KMS-11 (cell line): ENCODE measurements at regions not wholly inside any gene's neighbourhood (a gene's known extent, or its start where the extent isn't known, plus 50 kb on each side); places are given as distances from the start of the nearest gene placed in this dataset.

Source experiments
- H2AFZ ChIP-seq: fragments of 200-600 bp; sonication (generic); 2 replicates; pipeline ENCODE4 v1.6.1; 2016; ENCODE audit warnings: antibody characterized with exemption, mixed run types, low read depth
- H3K27ac ChIP-seq: fragments of 200-600 bp; sonication (generic); 2 replicates; pipeline ENCODE4 v1.6.1; 2016; ENCODE audit warnings: mild to moderate bottlenecking, mixed run types
- H3K27me3 ChIP-seq: fragments of 200-600 bp; sonication (generic); 2 replicates; pipeline ENCODE4 v1.6.1; 2017; ENCODE audit warnings: mild to moderate bottlenecking, low read depth, mixed run types, moderate library complexity; ENCODE audit not compliant: insufficient read depth
- H3K36me3 ChIP-seq: fragments of 200-600 bp; sonication (generic); 2 replicates; pipeline ENCODE4 v1.6.1; 2017; ENCODE audit warnings: mild to moderate bottlenecking, mixed run types; ENCODE audit not compliant: insufficient read depth
- H3K4me1 ChIP-seq: fragments of 200-600 bp; sonication (generic); 2 replicates; pipeline ENCODE4 v1.6.1; 2016; ENCODE audit warnings: mild to moderate bottlenecking, low read depth, mixed run types; ENCODE audit not compliant: poor library complexity, severe bottlenecking
- H3K4me2 ChIP-seq: fragments of 200-600 bp; sonication (generic); 2 replicates; pipeline ENCODE4 v1.7.0; 2016; ENCODE audit warnings: mild to moderate bottlenecking, mixed run types
- H3K4me3 ChIP-seq: fragments of 200-600 bp; sonication (generic); IDR thresholded peaks from 2 replicates; pipeline ENCODE4 v1.6.1; 2017; ENCODE audit warnings: low read depth, low read length, mixed read lengths; ENCODE audit not compliant: insufficient read depth
- H3K79me2 ChIP-seq: fragments of 200-600 bp; sonication (generic); 2 replicates; pipeline ENCODE4 v1.6.1; 2016; ENCODE audit warnings: low read depth, mixed run types; ENCODE audit not compliant: insufficient read depth
- H3K9ac ChIP-seq: fragments of 200-600 bp; sonication (generic); 2 replicates; pipeline ENCODE4 v1.6.1; 2016; ENCODE audit warnings: mild to moderate bottlenecking, mixed run types
- H4K20me1 ChIP-seq: fragments of 200-600 bp; sonication (generic); 2 replicates; pipeline ENCODE4 v1.6.1; 2016; ENCODE audit warnings: mild to moderate bottlenecking, mixed run types; ENCODE audit not compliant: insufficient read depth
- CTCF ChIP-seq: fragments of 200-600 bp; sonication (generic); conservative IDR thresholded peaks from 2 replicates; pipeline ENCODE4 v1.6.1; 2017; ENCODE audit warnings: low read depth, mild to moderate bottlenecking, antibody characterized with exemption, low read length, moderate library complexity, mixed read lengths

DNA sequence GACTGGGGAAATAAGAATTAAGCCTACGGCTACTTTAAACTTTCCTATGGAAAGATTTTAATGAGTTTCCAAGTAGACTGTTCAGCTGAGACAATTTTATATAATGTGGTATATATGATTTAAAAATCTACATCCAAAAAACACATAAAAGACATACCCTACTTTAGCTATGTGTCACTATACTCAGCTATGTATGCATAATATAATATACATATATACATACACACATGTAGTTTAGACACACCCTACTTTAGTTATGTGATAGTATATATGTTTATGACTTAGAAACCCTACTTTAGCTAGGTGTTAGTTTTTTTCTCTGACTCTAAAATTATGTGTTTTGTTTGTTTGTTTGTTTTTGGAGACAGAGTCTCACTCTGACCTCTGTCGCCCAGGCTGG is 100.5 kb upstream of the DAB2 start:
- no peak for TF ChIP-seq CTCF
- H3K4me2 ChIP-seq: no peak overlapping the region
- no peak overlapping the region for H3K9ac ChIP-seq
- H4K20me1 ChIP-seq: no peaks in the 10 kb centered on the region
- H3K79me2 ChIP-seq: no peaks in the 10 kb centered on the region
- no peaks in the 10 kb centered on the region for H3K4me1 ChIP-seq
- no peak overlapping the region for H3K27ac ChIP-seq
- no peak overlapping the region for H3K4me3 ChIP-seq
- no peaks in the 10 kb centered on the region for H3K36me3 ChIP-seq
- H3K27me3 ChIP-seq: no peaks in the 10 kb centered on the region
- no peak overlapping the region for H2AFZ ChIP-seq

DNA sequence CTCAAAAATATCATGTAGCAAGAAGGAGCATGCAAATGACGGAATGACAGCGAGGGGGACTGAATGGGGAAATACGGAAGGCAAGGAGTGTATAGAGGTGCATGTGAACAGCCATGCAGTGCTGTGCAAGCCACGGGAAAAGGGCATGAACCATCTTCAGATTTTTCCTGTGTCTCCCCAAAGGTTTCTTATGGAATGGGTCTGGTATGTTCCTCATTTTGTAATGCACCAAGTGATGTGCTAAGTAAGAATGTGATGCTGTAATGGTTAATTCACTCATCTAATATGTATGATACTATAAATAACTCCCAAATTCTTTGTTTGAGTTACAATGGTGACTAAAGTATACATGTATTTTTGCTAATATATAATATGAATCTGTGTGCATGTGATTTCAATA is 99.0 kb upstream of the DAB2 start:
- TF ChIP-seq CTCF: no peak
- H3K4me2 ChIP-seq: no peak overlapping the region
- H4K20me1 ChIP-seq: no peaks in the 10 kb centered on the region
- no peak overlapping the region for H3K9ac ChIP-seq
- H3K27ac ChIP-seq: no peak overlapping the region
- H3K4me3 ChIP-seq: no peak overlapping the region
- H3K4me1 ChIP-seq: no peaks in the 10 kb centered on the region
- no peak overlapping the region for H2AFZ ChIP-seq
- no peaks in the 10 kb centered on the region for H3K79me2 ChIP-seq
- no peaks in the 10 kb centered on the region for H3K36me3 ChIP-seq
- no peaks in the 10 kb centered on the region for H3K27me3 ChIP-seq

GRCh38 chr5:39521940-39522590 is 97.3 kb upstream of the DAB2 start:
- Histone ChIP-seq H3K4me1 (no peaks in the 10 kb centered on the region), H3K79me2 (no peaks in the 10 kb centered on the region), H4K20me1 (no peaks in the 10 kb centered on the region), H3K4me2 (no peak overlapping the region), H3K4me3 (no peak overlapping the region), H3K36me3 (no peaks in the 10 kb centered on the region), H3K27ac (no peak overlapping the region), H3K27me3 (no peaks in the 10 kb centered on the region), H2AFZ (no peak overlapping the region), H3K9ac (no peak overlapping the region)
- no peak for TF ChIP-seq CTCF

- H3K9ac ChIP-seq: no peak overlapping the region
- no peaks in the 10 kb centered on the region for H3K36me3 ChIP-seq
- no peak for TF ChIP-seq CTCF
- no peak overlapping the region for H3K4me3 ChIP-seq
- no peak overlapping the region for H2AFZ ChIP-seq
- no peaks in the 10 kb centered on the region for H3K79me2 ChIP-seq
- no peaks in the 10 kb centered on the region for H4K20me1 ChIP-seq
- no peaks in the 10 kb centered on the region for H3K27me3 ChIP-seq
- no peak overlapping the region for H3K27ac ChIP-seq
- H3K4me1 ChIP-seq: no peaks in the 10 kb centered on the region
- H3K4me2 ChIP-seq: no peak overlapping the region
These were observed 96.5 kb upstream of the DAB2 start for GRCh38 chr5:39521098-39521860.
